ENCODE measurements at regions not wholly inside any gene's neighbourhood (a gene's known extent, or its start where the extent isn't known, plus 50 kb on each side); places are given as distances from the start of the nearest gene placed in this dataset.

- H3K4me3 ChIP-seq (replicated peaks; ENCODE audit: low read depth, low read length), result no peak overlapping the region
- no peak for TF ChIP-seq CTCF (IDR thresholded peaks at IDR 0.05; ENCODE audit: low read length, missing control alignments)
- no peak for DNase-seq (ENCODE audit: low read depth)
Measured at GRCh38 chr11:19661827-19662226, 50.8 kb upstream of the NAV2 start.

GRCh38 chr11:19660076-19660475 lies 52.6 kb upstream of the NAV2 start:
- no peak overlapping the region for H3K4me3 ChIP-seq (replicated peaks; ENCODE audit: low read depth, low read length)
- DNase-seq (ENCODE audit: low read depth), result peak; percentile 39
- no peak for TF ChIP-seq CTCF (IDR thresholded peaks at IDR 0.05; ENCODE audit: low read length, missing control alignments)

- TF ChIP-seq CTCF (IDR thresholded peaks at IDR 0.05; ENCODE audit: low read length, missing control alignments), result no peak
Measured at GRCh38 chr11:19659529-19659928, 53.1 kb upstream of the NAV2 start.

GRCh38 chr11:19658344-19658743 lies 54.3 kb upstream of the NAV2 start:
- TF ChIP-seq CTCF (IDR thresholded peaks at IDR 0.05; ENCODE audit: low read length, missing control alignments), result peak; percentile 25
- no peak overlapping the region for H3K4me3 ChIP-seq (replicated peaks; ENCODE audit: low read depth, low read length)
- no peak for DNase-seq (ENCODE audit: low read depth)

More at GRCh38 chr11:19659529-19659928, 53.1 kb upstream of the NAV2 start:
- no peak for DNase-seq (ENCODE audit: low read depth)
- no peak overlapping the region for H3K4me3 ChIP-seq (replicated peaks; ENCODE audit: low read depth, low read length)

- no peak for DNase-seq (ENCODE audit: low read depth)
- no peak for TF ChIP-seq CTCF (IDR thresholded peaks at IDR 0.05; ENCODE audit: low read length, missing control alignments)
Measured at GRCh38 chr11:19656140-19656541, 56.5 kb upstream of the NAV2 start.

GRCh38 chr11:19652623-19653375 lies 59.8 kb upstream of the NAV2 start:
- no peak for TF ChIP-seq CTCF (IDR thresholded peaks at IDR 0.05; ENCODE audit: low read length, missing control alignments)
- DNase-seq (ENCODE audit: low read depth), result no peak
- H3K4me3 ChIP-seq (replicated peaks; ENCODE audit: low read depth, low read length), result no peak overlapping the region

More at GRCh38 chr11:19656140-19656541, 56.5 kb upstream of the NAV2 start:
- H3K4me3 ChIP-seq (replicated peaks; ENCODE audit: low read depth, low read length), result no peak overlapping the region

GRCh38 chr11:19651653-19652052 lies 61.0 kb upstream of the NAV2 start:
- H3K4me3 ChIP-seq (replicated peaks; ENCODE audit: low read depth, low read length), result no peak overlapping the region
- DNase-seq (ENCODE audit: low read depth), result no peak
- TF ChIP-seq CTCF (IDR thresholded peaks at IDR 0.05; ENCODE audit: low read length, missing control alignments), result no peak
